ENCODE measurements at regions not wholly inside any gene's neighbourhood (a gene's known extent, or its start where the extent isn't known, plus 50 kb on each side); places are given as distances from the start of the nearest gene placed in this dataset.

- POLR2A ChIA-PET: no interaction called here
- no peak overlapping the region for H3K4me2 ChIP-seq
Observed at GRCh38 chr15:68503791-68504680, 72.1 kb upstream of the ITGA11 start.

More at GRCh38 chr15:68503791-68504680, 72.1 kb upstream of the ITGA11 start:
- DNase-seq: no peak
- 75% methylated on average over 10 of the region's 11 CpGs for WGBS (ENCODE audit: low lambda C conversion rate)
- Histone ChIP-seq H3K9ac (no peak overlapping the region), H3K27ac (ENCODE audit: low read depth in 2 of 2, low read length in 1 of 2) (no peak overlapping the region), H3K36me3 (replicated peaks in 1 of 2; ENCODE audit: control insufficient read depth in 1 of 2, insufficient read depth in 2 of 2, low read length in 1 of 2) (no peaks in the 10 kb centered on the region), H4K20me1 (ENCODE audit: insufficient read depth) (no peaks in the 10 kb centered on the region), H3F3A (replicated peaks; ENCODE audit: insufficient read depth) (no peaks in the 10 kb centered on the region), H3K27me3 (ENCODE audit: insufficient read depth) (no peaks in the 10 kb centered on the region), H3K79me2 (ENCODE audit: insufficient read depth) (no peaks in the 10 kb centered on the region), H3K9me2 (no peaks in the 10 kb centered on the region), H3K9me3 (no peaks in the 10 kb centered on the region), H3K4me3 (ENCODE audit: low read depth in 2 of 2, low read length in 1 of 2) (no peak overlapping the region), H3K4me1 (ENCODE audit: control insufficient read depth in 1 of 2, insufficient read depth in 2 of 2, low read depth in 1 of 2, low read length in 1 of 2) (no peaks in the 10 kb centered on the region), H2AFZ (ENCODE audit: low read depth) (no peak overlapping the region; the same call in 1 of the 2 replicates)
- no peak for TF ChIP-seq RAD21 (IDR thresholded peaks at IDR 0.05; ENCODE audit: low read length)
- TF ChIP-seq USF1 (IDR thresholded peaks at IDR 0.05; ENCODE audit: borderline replicate concordance, low read depth): no peak
- no peak for TF ChIP-seq IRF3 (IDR thresholded peaks at IDR 0.05; ENCODE audit: low read depth, low read length)
- TF ChIP-seq RXRA (IDR thresholded peaks at IDR 0.05; ENCODE audit: borderline replicate concordance, low read depth): no peak
- no peak for TF ChIP-seq MXI1 (IDR thresholded peaks at IDR 0.05; ENCODE audit: low read depth, low read length)
- TF ChIP-seq NRF1 (IDR thresholded peaks at IDR 0.05; ENCODE audit: low read depth, low read length): no peak
- TF ChIP-seq USF2 (IDR thresholded peaks at IDR 0.05; ENCODE audit: borderline replicate concordance, low read depth, low read length): no peak
- no peak for TF ChIP-seq GATA2 (CRISPR knock-in tag; IDR thresholded peaks at IDR 0.05)
- no peak for TF ChIP-seq NFIC (IDR thresholded peaks at IDR 0.05; ENCODE audit: borderline replicate concordance)
- no peak for TF ChIP-seq PBX3 (IDR thresholded peaks at IDR 0.05)
- TF ChIP-seq TEAD4 (IDR thresholded peaks at IDR 0.05; ENCODE audit: borderline replicate concordance, insufficient read depth): no peak
- no peak for TF ChIP-seq REST (IDR thresholded peaks at IDR 0.05; ENCODE audit: low read depth, low read length)
- TF ChIP-seq CHD2 (IDR thresholded peaks at IDR 0.05; ENCODE audit: low read length, partially characterized antibody): no peak
- no peak for TF ChIP-seq EP300 (IDR thresholded peaks at IDR 0.05; ENCODE audit: borderline replicate concordance in 1 of 2, low read depth in 1 of 2, low read length in 1 of 2)
- TF ChIP-seq MEF2A (IDR thresholded peaks at IDR 0.05; ENCODE audit: borderline replicate concordance, low read depth): no peak
- TF ChIP-seq TCF12 (IDR thresholded peaks at IDR 0.05): no peak
- no peak for TF ChIP-seq ZBTB33 (IDR thresholded peaks at IDR 0.05; ENCODE audit: borderline replicate concordance, low read depth)
- no peak for TF ChIP-seq POLR2AphosphoS5 (IDR thresholded peaks at IDR 0.05; ENCODE audit: low read depth, low read length)
- CTCF ChIA-PET: interaction anchor here (1.2 to 1.5 kb wide), 3 partner anchors 9 to 421 kb away, joined by 3 to 9 read pairs (median 3); no protein-coding TSS in a partner anchor

Measured in SK-N-SH (cell line).